AG04450 (cell line): ENCODE measurements at regions not wholly inside any gene's neighbourhood (a gene's known extent, or its start where the extent isn't known, plus 50 kb on each side); places are given as distances from the start of the nearest gene placed in this dataset.

Experiments used
- CTCF ChIA-PET: fragments of 300-600, 350-600 bp; formaldehyde crosslinking; extraction: SDS; loops from one replicate; lab custom pipeline; 2022; ENCODE audit warnings: antibody characterized with exemption, inconsistent platforms; lab: Charles Lee
- POLR2A ChIA-PET: fragments of 350-600 bp; formaldehyde crosslinking; extraction: SDS; loops from one replicate; lab custom pipeline; 2021; ENCODE audit warnings: antibody characterized with exemption, inconsistent platforms; lab: Yijun Ruan, JAX
- DNase-seq: peaks from one replicate; pipeline ENCODE4 v3.0.0-alpha.2; 2011; ENCODE audit warnings: low read depth, low spot score
- H3K27ac ChIP-seq: one replicate; pipeline ENCODE4 v1.5.1; 2012; ENCODE audit warnings: low read depth, low read length, control low read depth
- H3K27me3 ChIP-seq: one replicate; pipeline ENCODE4 v1.6.0; 2012; ENCODE audit warnings: low read length; ENCODE audit not compliant: control insufficient read depth, insufficient read depth
- H3K4me3 ChIP-seq: 2 replicates; pipeline ENCODE4 v1.5.1; 2011; ENCODE audit warnings: mild to moderate bottlenecking, low read depth, low read length, control low read depth
- H3K9me3 ChIP-seq: 2 replicates; pipeline ENCODE4 v1.5.1; 2012; ENCODE audit warnings: low read length; ENCODE audit not compliant: control insufficient read depth, insufficient read depth
- CTCF ChIP-seq: IDR thresholded peaks from 2 replicates; pipeline ENCODE4 v1.5.1; 2011; ENCODE audit warnings: low read depth, low read length, control low read depth, inconsistent platforms

- Histone ChIP-seq H3K9me3 (peaks cover 18% of the 10 kb centered on the region), H3K27ac (no peak overlapping the region), H3K4me3 (no peak overlapping the region), H3K27me3 (no peaks in the 10 kb centered on the region)
- no peak for DNase-seq
- ChIA-PET CTCF (no interaction called here), POLR2A (no interaction called here)
- no peak for TF ChIP-seq CTCF
These were observed 300.2 kb upstream of the IRX5 start for GRCh38 chr16:54630284-54630967.

GRCh38 chr16:54628796-54629625 lies 301.7 kb upstream of the IRX5 start:
- no peak overlapping the region for H3K27ac ChIP-seq
- no peak for DNase-seq
- H3K27me3 ChIP-seq: no peaks in the 10 kb centered on the region
- POLR2A ChIA-PET: no interaction called here
- CTCF ChIA-PET: no interaction called here
- no peak for TF ChIP-seq CTCF
- H3K9me3 ChIP-seq: peaks cover 18% of the 10 kb centered on the region
- no peak overlapping the region for H3K4me3 ChIP-seq

- no peak overlapping the region for H3K4me3 ChIP-seq
- H3K9me3 ChIP-seq: peaks cover 18% of the 10 kb centered on the region
- CTCF ChIA-PET: no interaction called here
- TF ChIP-seq CTCF: no peak
- DNase-seq: no peak
- POLR2A ChIA-PET: no interaction called here
- no peak overlapping the region for H3K27ac ChIP-seq
- no peaks in the 10 kb centered on the region for H3K27me3 ChIP-seq
These were observed 303.0 kb upstream of the IRX5 start for GRCh38 chr16:54627616-54628015.

- POLR2A ChIA-PET: no interaction called here
- Histone ChIP-seq H3K9me3 (peaks cover 15% of the 10 kb centered on the region), H3K4me3 (no peak overlapping the region), H3K27ac (no peak overlapping the region), H3K27me3 (no peaks in the 10 kb centered on the region)
- no peak for DNase-seq
- CTCF ChIA-PET: no interaction called here
- TF ChIP-seq CTCF: no peak
These were observed 307.0 kb upstream of the IRX5 start for GRCh38 chr16:54623636-54624035.

- H3K4me3 ChIP-seq: no peak overlapping the region
- no peaks in the 10 kb centered on the region; the same call in 1 of the 2 replicates for H3K9me3 ChIP-seq
- no peak for TF ChIP-seq CTCF
- no peaks in the 10 kb centered on the region for H3K27me3 ChIP-seq
- no peak for DNase-seq
- no peak overlapping the region for H3K27ac ChIP-seq
- CTCF ChIA-PET: no interaction called here
- POLR2A ChIA-PET: no interaction called here
These were observed 310.5 kb upstream of the IRX5 start for GRCh38 chr16:54620197-54620596.
